ENCODE measurements at regions not wholly inside any gene's neighbourhood (a gene's known extent, or its start where the extent isn't known, plus 50 kb on each side); places are given as distances from the start of the nearest gene placed in this dataset.

DNA sequence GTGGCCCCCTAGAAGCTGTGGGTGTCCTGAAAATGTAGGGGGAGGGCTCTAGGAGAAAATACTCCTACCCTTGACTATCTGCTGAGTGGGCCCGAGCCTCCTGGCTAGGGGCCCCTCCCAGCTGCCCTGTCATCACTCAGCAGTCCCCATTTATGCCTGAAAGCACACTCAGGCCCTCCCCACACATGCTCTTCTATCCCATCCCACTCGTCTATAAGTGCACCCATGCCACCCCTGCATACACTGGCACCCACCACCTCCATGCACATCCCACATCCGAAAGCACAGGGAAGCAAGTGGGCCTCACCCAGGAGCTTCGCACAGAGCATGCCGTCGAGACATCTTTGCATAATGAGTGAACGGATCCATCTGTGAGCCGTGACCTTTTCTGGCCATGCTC is 80.4 kb upstream of the POU3F1 start:
- Histone ChIP-seq H3K4me1 (ENCODE audit: control insufficient read depth, extremely low read depth, insufficient read depth, low read length) (no peaks in the 10 kb centered on the region), H3K79me2 (ENCODE audit: control insufficient read depth, insufficient read depth, low read length) (no peaks in the 10 kb centered on the region), H2AFZ (ENCODE audit: low read depth, low read length) (no peak overlapping the region), H3K27ac (ENCODE audit: insufficient read depth, low read depth, low read length) (no peak overlapping the region), H3K4me2 (ENCODE audit: insufficient read depth, low read length) (no peak overlapping the region), H3K9ac (replicated peaks; ENCODE audit: extremely low read depth, insufficient read depth, low read length) (no peak overlapping the region), H3K36me3 (ENCODE audit: control insufficient read depth in 2 of 2, extremely low read depth in 1 of 2, insufficient read depth in 2 of 2, low read length in 2 of 2) (no peaks in the 10 kb centered on the region), H4K20me1 (replicated peaks; ENCODE audit: control insufficient read depth, extremely low read depth, insufficient read depth, low read length) (no peaks in the 10 kb centered on the region), H3K9me1 (replicated peaks; ENCODE audit: control insufficient read depth, extremely low read depth, insufficient read depth, low read length) (no peaks in the 10 kb centered on the region), H3K4me3 (replicated peaks in 1 of 3; ENCODE audit: insufficient read depth in 1 of 3, low read depth in 1 of 3, low read length in 3 of 3) (no peak overlapping the region), H3K27me3 (ENCODE audit: control insufficient read depth in 2 of 2, insufficient read depth in 2 of 2, low read length in 2 of 2) (no peaks in the 10 kb centered on the region), H3K9me3 (replicated peaks; ENCODE audit: control insufficient read depth, insufficient read depth, low read length) (no peaks in the 10 kb centered on the region)
- TF ChIP-seq JUN (IDR thresholded peaks at IDR 0.05; ENCODE audit: borderline replicate concordance, insufficient read depth, insufficient read length, low read depth) (no peak), EZH2 (IDR thresholded peaks at IDR 0.05; ENCODE audit: borderline replicate concordance, low read depth, low read length, severe bottlenecking) (no peak), MAX (IDR thresholded peaks at IDR 0.05; ENCODE audit: insufficient read depth, insufficient read length) (no peak), MYC (IDR thresholded peaks at IDR 0.05; ENCODE audit: low read depth, low read length) (no peak), GATA2 (IDR thresholded peaks at IDR 0.05; ENCODE audit: insufficient read depth, insufficient read length, low read depth, low read length) (no peak), POLR2A (IDR thresholded peaks at IDR 0.05; ENCODE audit: low read depth, low read length) (no peak), POLR2AphosphoS5 (IDR thresholded peaks at IDR 0.05; ENCODE audit: insufficient read depth, low read depth, low read length) (no peak), FOS (IDR thresholded peaks at IDR 0.05; ENCODE audit: borderline replicate concordance, insufficient read depth, low read length) (no peak)
- TF ChIP-seq, protein P1, sequence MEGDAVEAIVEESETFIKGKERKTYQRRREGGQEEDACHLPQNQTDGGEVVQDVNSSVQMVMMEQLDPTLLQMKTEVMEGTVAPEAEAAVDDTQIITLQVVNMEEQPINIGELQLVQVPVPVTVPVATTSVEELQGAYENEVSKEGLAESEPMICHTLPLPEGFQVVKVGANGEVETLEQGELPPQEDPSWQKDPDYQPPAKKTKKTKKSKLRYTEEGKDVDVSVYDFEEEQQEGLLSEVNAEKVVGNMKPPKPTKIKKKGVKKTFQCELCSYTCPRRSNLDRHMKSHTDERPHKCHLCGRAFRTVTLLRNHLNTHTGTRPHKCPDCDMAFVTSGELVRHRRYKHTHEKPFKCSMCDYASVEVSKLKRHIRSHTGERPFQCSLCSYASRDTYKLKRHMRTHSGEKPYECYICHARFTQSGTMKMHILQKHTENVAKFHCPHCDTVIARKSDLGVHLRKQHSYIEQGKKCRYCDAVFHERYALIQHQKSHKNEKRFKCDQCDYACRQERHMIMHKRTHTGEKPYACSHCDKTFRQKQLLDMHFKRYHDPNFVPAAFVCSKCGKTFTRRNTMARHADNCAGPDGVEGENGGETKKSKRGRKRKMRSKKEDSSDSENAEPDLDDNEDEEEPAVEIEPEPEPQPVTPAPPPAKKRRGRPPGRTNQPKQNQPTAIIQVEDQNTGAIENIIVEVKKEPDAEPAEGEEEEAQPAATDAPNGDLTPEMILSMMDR (IDR thresholded peaks at IDR 0.05; ENCODE audit: extremely low read depth in 1 of 2, insufficient read depth in 1 of 2, low read depth in 1 of 2, low read length in 2 of 2) = no peak
- dilution Hi-C loops (cut with MboI; ENCODE audit: extremely low pct_ligation_motif_present, low sequenced_read_pairs) (no loop called here), intact Hi-C loops (cut with micrococcal nuclease) (no loop called here)
- FAIRE-seq (no peak), DNase-seq (ENCODE audit: low read depth, low spot score) (no peak)
- POLR2A ChIA-PET = interaction anchor here (0.6 kb wide), 1 partner anchor 12 kb away, joined by 3 read pairs; no protein-coding TSS in a partner anchor
- BruUV-seq (replicated peaks) = no TSS peak
- CTCF ChIA-PET = interaction anchor here (1.4 kb wide), 1 partner anchor 10 kb away, joined by 3 read pairs; no protein-coding TSS in a partner anchor
